RWPE2 (cell line): ENCODE measurements at regions not wholly inside any gene's neighbourhood (a gene's known extent, or its start where the extent isn't known, plus 50 kb on each side); places are given as distances from the start of the nearest gene placed in this dataset.

Experiments
- ATAC-seq: fragments of 200-7000 bp; cut with Tn5 transposase; 3 replicates; pipeline ENCODE4 v1.9.1; 2021; ENCODE audit warnings: low read depth
- DNase-seq: peaks from one replicate; pipeline ENCODE4 v3.0.0-alpha.2; 2020; ENCODE audit warnings: low spot score
- H3K27ac ChIP-seq: fragments of 450-650 bp; 2 replicates; pipeline ENCODE4 v1.5.1; 2017; ENCODE audit warnings: mild to moderate bottlenecking; ENCODE audit not compliant: poor library complexity, severe bottlenecking
- H3K27me3 ChIP-seq: fragments of 250-450 bp; sonication (Bioruptor Pico); 2 replicates; pipeline ENCODE4 v1.5.1; 2021; ENCODE audit warnings: mild to moderate bottlenecking, moderate library complexity; ENCODE audit not compliant: insufficient read depth, poor library complexity, severe bottlenecking
- H3K36me3 ChIP-seq: fragments of 250-450 bp; sonication (Bioruptor Pico); 2 replicates; pipeline ENCODE4 v1.5.1; 2020; ENCODE audit warnings: low read depth, mild to moderate bottlenecking, moderate library complexity
- H3K4me1 ChIP-seq: fragments of 250-450 bp; sonication (Bioruptor Pico); 2 replicates; pipeline ENCODE4 v1.5.1; 2021; ENCODE audit warnings: mild to moderate bottlenecking, moderate library complexity; ENCODE audit not compliant: insufficient read depth, poor library complexity, severe bottlenecking
- H3K4me3 ChIP-seq: fragments of 250-450 bp; sonication (Bioruptor Pico); 2 replicates; pipeline ENCODE4 v1.5.1; 2021; ENCODE audit warnings: mild to moderate bottlenecking, moderate library complexity; ENCODE audit not compliant: severe bottlenecking
- H3K9me3 ChIP-seq: fragments of 250-450 bp; sonication (Bioruptor Pico); 2 replicates; pipeline ENCODE4 v1.5.1; 2021; ENCODE audit warnings: mild to moderate bottlenecking, moderate library complexity; ENCODE audit not compliant: severe bottlenecking
- CTCF ChIP-seq: fragments of 450-650 bp; IDR thresholded peaks from one replicate; pipeline ENCODE4 v1.5.1; 2017; ENCODE audit warnings: mild to moderate bottlenecking, moderate library complexity; ENCODE audit not compliant: poor library complexity, severe bottlenecking

GRCh38 chr4:123581802-123582201 is 185.2 kb downstream of the SPRY1 start:
- DNase-seq, result no peak
- H3K27me3 ChIP-seq, result no peaks in the 10 kb centered on the region
- no peak overlapping the region for H3K4me3 ChIP-seq
- TF ChIP-seq CTCF, result no peak
- no peaks in the 10 kb centered on the region for H3K9me3 ChIP-seq
- ATAC-seq, result no peak
- H3K27ac ChIP-seq, result no peak overlapping the region
- no peaks in the 10 kb centered on the region for H3K36me3 ChIP-seq
- H3K4me1 ChIP-seq, result no peaks in the 10 kb centered on the region

- no peak for ATAC-seq
- no peak for DNase-seq
- TF ChIP-seq CTCF, result no peak
- H3K27ac ChIP-seq, result no peak overlapping the region
- peaks cover 6% of the 10 kb centered on the region for H3K4me1 ChIP-seq
- no peaks in the 10 kb centered on the region for H3K27me3 ChIP-seq
- H3K9me3 ChIP-seq, result no peaks in the 10 kb centered on the region
- no peaks in the 10 kb centered on the region for H3K36me3 ChIP-seq
- H3K4me3 ChIP-seq, result no peak overlapping the region
Measured at GRCh38 chr4:123583043-123583442, 186.4 kb downstream of the SPRY1 start.

- Histone ChIP-seq H3K36me3 (no peaks in the 10 kb centered on the region), H3K4me1 (peaks cover 12% of the 10 kb centered on the region), H3K27ac (no peak overlapping the region), H3K9me3 (no peaks in the 10 kb centered on the region), H3K4me3 (no peak overlapping the region), H3K27me3 (no peaks in the 10 kb centered on the region)
- ATAC-seq, result no peak
- no peak for DNase-seq
- no peak for TF ChIP-seq CTCF
Measured at GRCh38 chr4:123585111-123585510, 188.5 kb downstream of the SPRY1 start.

GRCh38 chr4:123587983-123588494 is 191.4 kb downstream of the SPRY1 start:
- peak; percentile 98 for ATAC-seq
- DNase-seq, result peak; percentile 62
- no peaks in the 10 kb centered on the region for H3K27me3 ChIP-seq
- peak overlapping the region; percentile 6 for H3K27ac ChIP-seq
- no peak for TF ChIP-seq CTCF
- H3K4me1 ChIP-seq, result peaks cover 12% of the 10 kb centered on the region
- H3K36me3 ChIP-seq, result no peaks in the 10 kb centered on the region
- H3K4me3 ChIP-seq, result no peak overlapping the region
- H3K9me3 ChIP-seq, result no peaks in the 10 kb centered on the region

- no peak overlapping the region for H3K4me3 ChIP-seq
- no peak for DNase-seq
- H3K27ac ChIP-seq, result peak overlapping the region; percentile 6
- H3K4me1 ChIP-seq, result peaks cover 12% of the 10 kb centered on the region
- no peaks in the 10 kb centered on the region for H3K36me3 ChIP-seq
- no peak for ATAC-seq
- no peaks in the 10 kb centered on the region for H3K27me3 ChIP-seq
- no peaks in the 10 kb centered on the region for H3K9me3 ChIP-seq
- TF ChIP-seq CTCF, result no peak
Measured at GRCh38 chr4:123588631-123589241, 192.1 kb downstream of the SPRY1 start.
